Activated CD4-positive, alpha-beta memory T cell treated with anti-CD3 and anti-CD28 coated beads for 36 hours (primary cell): ENCODE measurements at regions not wholly inside any gene's neighbourhood (a gene's known extent, or its start where the extent isn't known, plus 50 kb on each side); places are given as distances from the start of the nearest gene placed in this dataset.

Experiments
- CTCF ChIA-PET: fragments of 350-600 bp; sonication (Branson Sonifier 250); formaldehyde crosslinking; loops from one replicate; lab custom pipeline; 2021; ENCODE audit warnings: antibody characterized with exemption, inconsistent platforms; lab: Charles Lee
- POLR2A ChIA-PET: fragments of 350-600 bp; sonication (Branson Sonifier 250); formaldehyde crosslinking; loops from one replicate; lab custom pipeline; 2021; ENCODE audit warnings: antibody characterized with exemption; lab: Charles Lee
- DNase-seq: peaks from one replicate; pipeline ENCODE4 v3.0.0-alpha.2; 2020
- H3K27ac Mint-ChIP-seq: one replicate; pipeline ENCODE4 v1.8.0; 2021; ENCODE audit warnings: mixed read lengths
- H3K27me3 Mint-ChIP-seq: one replicate; pipeline ENCODE4 v1.8.0; 2021; ENCODE audit warnings: mixed read lengths
- H3K36me3 Mint-ChIP-seq: one replicate; pipeline ENCODE4 v1.8.0; 2021; ENCODE audit warnings: mixed read lengths
- H3K4me1 Mint-ChIP-seq: one replicate; pipeline ENCODE4 v1.8.0; 2021; ENCODE audit warnings: low read depth, mixed read lengths
- H3K4me3 Mint-ChIP-seq: one replicate; pipeline ENCODE4 v1.8.0; 2021; ENCODE audit warnings: mild to moderate bottlenecking, mixed read lengths
- H3K9me3 Mint-ChIP-seq: one replicate; pipeline ENCODE4 v1.8.0; 2021; ENCODE audit warnings: mixed read lengths
- intact Hi-C: fragments of 100-400 bp; cut with micrococcal nuclease; formaldehyde crosslinking; loops from one replicate; pipeline ENCODE4 v1.15.1; 2023

GRCh38 chr14:39628087-39628486, 195.9 kb upstream of the FBXO33 start:
- CTCF ChIA-PET = no interaction called here
- Mint-ChIP-seq H3K4me3 (no peak overlapping the region), H3K27ac (no peak overlapping the region), H3K9me3 (peaks cover 25% of the 10 kb centered on the region), H3K4me1 (peaks cover 2% of the 10 kb centered on the region), H3K27me3 (no peaks in the 10 kb centered on the region), H3K36me3 (no peaks in the 10 kb centered on the region)
- DNase-seq = no peak
- intact Hi-C loops = no loop called here
- POLR2A ChIA-PET = no interaction called here

GRCh38 chr14:39626589-39627576, 194.7 kb upstream of the FBXO33 start:
- H3K36me3 Mint-ChIP-seq = no peaks in the 10 kb centered on the region
- H3K27ac Mint-ChIP-seq = no peak overlapping the region
- H3K9me3 Mint-ChIP-seq = peaks cover 33% of the 10 kb centered on the region
- H3K4me3 Mint-ChIP-seq = no peak overlapping the region
- ChIA-PET POLR2A (no interaction called here), CTCF (no interaction called here)
- intact Hi-C loops = no loop called here
- no peak for DNase-seq
- H3K27me3 Mint-ChIP-seq = no peaks in the 10 kb centered on the region
- H3K4me1 Mint-ChIP-seq = peaks cover 2% of the 10 kb centered on the region

- Mint-ChIP-seq H3K9me3 (peaks cover 44% of the 10 kb centered on the region), H3K27me3 (no peaks in the 10 kb centered on the region), H3K4me1 (no peaks in the 10 kb centered on the region), H3K4me3 (no peak overlapping the region), H3K27ac (no peak overlapping the region), H3K36me3 (no peaks in the 10 kb centered on the region)
- no peak for DNase-seq
- ChIA-PET CTCF (no interaction called here), POLR2A (no interaction called here)
- intact Hi-C loops = no loop called here
Observed at GRCh38 chr14:39621678-39622077, 189.4 kb upstream of the FBXO33 start.

GRCh38 chr14:39621223-39621622, 189.0 kb upstream of the FBXO33 start:
- CTCF ChIA-PET = no interaction called here
- intact Hi-C loops = no loop called here

GRCh38 chr14:39617537-39617936, 185.3 kb upstream of the FBXO33 start:
- no peaks in the 10 kb centered on the region for H3K4me1 Mint-ChIP-seq

More at GRCh38 chr14:39621223-39621622, 189.0 kb upstream of the FBXO33 start:
- no peak for DNase-seq
- POLR2A ChIA-PET = no interaction called here
- peaks cover 44% of the 10 kb centered on the region for H3K9me3 Mint-ChIP-seq
- no peaks in the 10 kb centered on the region for H3K27me3 Mint-ChIP-seq
- no peaks in the 10 kb centered on the region for H3K36me3 Mint-ChIP-seq
- H3K27ac Mint-ChIP-seq = no peak overlapping the region
- H3K4me3 Mint-ChIP-seq = no peak overlapping the region
- no peaks in the 10 kb centered on the region for H3K4me1 Mint-ChIP-seq

GRCh38 chr14:39615352-39615751, 183.1 kb upstream of the FBXO33 start:
- no peaks in the 10 kb centered on the region for H3K4me1 Mint-ChIP-seq
- H3K27me3 Mint-ChIP-seq = no peaks in the 10 kb centered on the region
- DNase-seq = no peak
- POLR2A ChIA-PET = no interaction called here
- CTCF ChIA-PET = no interaction called here
- no peaks in the 10 kb centered on the region for H3K36me3 Mint-ChIP-seq
- peaks cover 19% of the 10 kb centered on the region for H3K9me3 Mint-ChIP-seq
- H3K27ac Mint-ChIP-seq = no peak overlapping the region
- intact Hi-C loops = no loop called here
- no peak overlapping the region for H3K4me3 Mint-ChIP-seq

More at GRCh38 chr14:39617537-39617936, 185.3 kb upstream of the FBXO33 start:
- no peaks in the 10 kb centered on the region for H3K36me3 Mint-ChIP-seq
- intact Hi-C loops = no loop called here
- no peaks in the 10 kb centered on the region for H3K27me3 Mint-ChIP-seq
- no peak overlapping the region for H3K27ac Mint-ChIP-seq
- POLR2A ChIA-PET = no interaction called here
- no peak for DNase-seq
- H3K9me3 Mint-ChIP-seq = peaks cover 24% of the 10 kb centered on the region
- H3K4me3 Mint-ChIP-seq = no peak overlapping the region
- CTCF ChIA-PET = interaction anchor here (0.7 kb wide), 1 partner anchor 83 kb away, joined by 3 read pairs; no protein-coding TSS in a partner anchor

- Mint-ChIP-seq H3K4me3 (no peak overlapping the region), H3K27me3 (no peaks in the 10 kb centered on the region), H3K36me3 (no peaks in the 10 kb centered on the region), H3K4me1 (no peaks in the 10 kb centered on the region), H3K9me3 (peaks cover 17% of the 10 kb centered on the region), H3K27ac (no peak overlapping the region)
- POLR2A ChIA-PET = no interaction called here
- intact Hi-C loops = no loop called here
- DNase-seq = no peak
- CTCF ChIA-PET = no interaction called here
Observed at GRCh38 chr14:39614297-39614923, 182.2 kb upstream of the FBXO33 start.

- no peak for DNase-seq
- Mint-ChIP-seq H3K4me1 (peaks cover 13% of the 10 kb centered on the region), H3K4me3 (no peak overlapping the region), H3K27ac (no peak overlapping the region), H3K36me3 (peaks cover 2% of the 10 kb centered on the region), H3K9me3 (peaks cover 29% of the 10 kb centered on the region), H3K27me3 (no peaks in the 10 kb centered on the region)
- CTCF ChIA-PET = no interaction called here
- intact Hi-C loops = no loop called here
- POLR2A ChIA-PET = no interaction called here
Observed at GRCh38 chr14:39609119-39609518, 176.9 kb upstream of the FBXO33 start.

- Mint-ChIP-seq H3K27ac (no peak overlapping the region), H3K36me3 (peaks cover 2% of the 10 kb centered on the region), H3K9me3 (peaks cover 27% of the 10 kb centered on the region), H3K27me3 (no peaks in the 10 kb centered on the region), H3K4me1 (peaks cover 20% of the 10 kb centered on the region), H3K4me3 (no peak overlapping the region)
- intact Hi-C loops = no loop called here
- POLR2A ChIA-PET = no interaction called here
- no peak for DNase-seq
- CTCF ChIA-PET = no interaction called here
Observed at GRCh38 chr14:39607978-39608377, 175.7 kb upstream of the FBXO33 start.

GRCh38 chr14:39603942-39604341, 171.7 kb upstream of the FBXO33 start:
- Mint-ChIP-seq H3K36me3 (peaks cover 12% of the 10 kb centered on the region), H3K27me3 (no peaks in the 10 kb centered on the region), H3K4me1 (peaks cover 21% of the 10 kb centered on the region), H3K9me3 (peaks cover 44% of the 10 kb centered on the region), H3K4me3 (no peak overlapping the region), H3K27ac (no peak overlapping the region)
- no peak for DNase-seq
- intact Hi-C loops = no loop called here
- POLR2A ChIA-PET = no interaction called here
- CTCF ChIA-PET = no interaction called here

- Mint-ChIP-seq H3K4me3 (no peak overlapping the region), H3K4me1 (no peaks in the 10 kb centered on the region), H3K27ac (no peak overlapping the region), H3K9me3 (peaks cover 43% of the 10 kb centered on the region), H3K27me3 (no peaks in the 10 kb centered on the region), H3K36me3 (no peaks in the 10 kb centered on the region)
- CTCF ChIA-PET = no interaction called here
- intact Hi-C loops = no loop called here
- DNase-seq = no peak
- POLR2A ChIA-PET = no interaction called here
Observed at GRCh38 chr14:39593377-39593776, 161.1 kb upstream of the FBXO33 start.

GRCh38 chr14:39592116-39592789, 160.0 kb upstream of the FBXO33 start:
- Mint-ChIP-seq H3K27me3 (no peaks in the 10 kb centered on the region), H3K4me3 (no peak overlapping the region), H3K9me3 (peaks cover 40% of the 10 kb centered on the region), H3K4me1 (no peaks in the 10 kb centered on the region), H3K36me3 (no peaks in the 10 kb centered on the region), H3K27ac (no peak overlapping the region)
- intact Hi-C loops = no loop called here
- CTCF ChIA-PET = no interaction called here
- POLR2A ChIA-PET = no interaction called here
- no peak for DNase-seq
